Astrocyte (in vitro differentiated cells and primary cell): ENCODE measurements at regions not wholly inside any gene's neighbourhood (a gene's known extent, or its start where the extent isn't known, plus 50 kb on each side); places are given as distances from the start of the nearest gene placed in this dataset.
A peak's percentile ranks its signal among the peaks of the same experiment; 100 is the strongest.

ENCODE experiments used
- DNase-seq: peaks from one replicate; pipeline ENCODE4 v3.0.0-alpha.2; 2010; ENCODE audit warnings: low read depth
- FAIRE-seq: peaks from 2 replicates; lab custom pipeline; 2011; peaks lifted over from hg19 to GRCh38; lab: Jason Lieb, UNC
- H2AFZ ChIP-seq: 2 replicates; pipeline ENCODE4 v1.6.0; 2012; ENCODE audit warnings: low read depth, low read length, inconsistent platforms
- H3K27ac ChIP-seq: 2 replicates; pipeline ENCODE4 v1.5.1; 2011; ENCODE audit warnings: low read depth, low read length, inconsistent platforms
- H3K27me3 ChIP-seq: 2 replicates; pipeline ENCODE4 v1.6.0; 2011; ENCODE audit warnings: low read length, inconsistent platforms; ENCODE audit not compliant: insufficient read depth
- H3K36me3 ChIP-seq: 2 replicates; pipeline ENCODE4 v1.5.1; 2011; ENCODE audit warnings: low read length, inconsistent platforms; ENCODE audit not compliant: insufficient read depth
- H3K4me1 ChIP-seq: 2 replicates; pipeline ENCODE4 v1.5.1; 2011; ENCODE audit warnings: low read length, inconsistent platforms; ENCODE audit not compliant: insufficient read depth
- H3K4me2 ChIP-seq: 2 replicates; pipeline ENCODE4 v1.6.0; 2012; ENCODE audit warnings: low read length, inconsistent platforms
- H3K4me3 ChIP-seq: 2 replicates; pipeline ENCODE4 v1.5.1; 2011; ENCODE audit warnings: low read depth, mild to moderate bottlenecking, low read length, inconsistent platforms; ENCODE audit not compliant: insufficient read depth
- H3K79me2 ChIP-seq: 2 replicates; pipeline ENCODE4 v1.6.0; 2012; ENCODE audit warnings: mild to moderate bottlenecking, low read length, inconsistent platforms; ENCODE audit not compliant: insufficient read depth
- H3K9ac ChIP-seq: 2 replicates; pipeline ENCODE4 v1.6.0; 2012; ENCODE audit warnings: mild to moderate bottlenecking, low read length, inconsistent platforms
- H3K9me3 ChIP-seq: 2 replicates; pipeline ENCODE4 v1.5.1; 2012; ENCODE audit warnings: low read depth, mild to moderate bottlenecking, low read length, inconsistent platforms; ENCODE audit not compliant: insufficient read depth
- H4K20me1 ChIP-seq: 2 replicates; pipeline ENCODE4 v1.6.0; 2012; ENCODE audit warnings: low read length, inconsistent platforms; ENCODE audit not compliant: insufficient read depth
- H3K27ac Mint-ChIP-seq: one replicate; pipeline ENCODE4 v1.8.0; 2021; ENCODE audit warnings: mild to moderate bottlenecking, mixed read lengths; ENCODE audit not compliant: unreplicated experiment
- H3K27me3 Mint-ChIP-seq: one replicate; pipeline ENCODE4 v1.8.0; 2021; ENCODE audit warnings: low read depth, mixed read lengths; ENCODE audit not compliant: unreplicated experiment
- H3K36me3 Mint-ChIP-seq: one replicate; pipeline ENCODE4 v1.8.0; 2021; ENCODE audit warnings: low read depth, mixed read lengths; ENCODE audit not compliant: unreplicated experiment
- H3K4me1 Mint-ChIP-seq: one replicate; pipeline ENCODE4 v1.8.0; 2021; ENCODE audit warnings: low read depth, mixed read lengths; ENCODE audit not compliant: unreplicated experiment
- H3K4me3 Mint-ChIP-seq: one replicate; pipeline ENCODE4 v1.8.0; 2021; ENCODE audit warnings: mild to moderate bottlenecking, moderate library complexity, mixed read lengths; ENCODE audit not compliant: unreplicated experiment
- H3K9me3 Mint-ChIP-seq: one replicate; pipeline ENCODE4 v1.8.0; 2021; ENCODE audit warnings: mild to moderate bottlenecking, mixed read lengths; ENCODE audit not compliant: unreplicated experiment
- CTCF ChIP-seq: IDR thresholded peaks from 2 replicates; pipeline ENCODE4 v1.5.1; 2011; ENCODE audit warnings: low read depth, mild to moderate bottlenecking, inconsistent platforms, low read length, moderate library complexity; ENCODE audit not compliant: insufficient read depth
- EZH2 ChIP-seq: IDR thresholded peaks from 2 replicates; pipeline ENCODE4 v1.6.1; 2012; ENCODE audit warnings: mild to moderate bottlenecking, low read length, inconsistent platforms; ENCODE audit not compliant: insufficient read depth

- H3K36me3 Mint-ChIP-seq: no peaks in the 10 kb centered on the region
- Histone ChIP-seq H4K20me1 (no peaks in the 10 kb centered on the region), H2AFZ (no peak overlapping the region), H3K27me3 (no peaks in the 10 kb centered on the region), H3K9me3 (no peaks in the 10 kb centered on the region), H3K27ac (no peak overlapping the region), H3K9ac (no peak overlapping the region), H3K4me3 (no peak overlapping the region), H3K79me2 (no peaks in the 10 kb centered on the region), H3K36me3 (no peaks in the 10 kb centered on the region), H3K4me2 (no peak overlapping the region), H3K4me1 (peaks cover 3% of the 10 kb centered on the region)
- no peak overlapping the region for H3K27ac Mint-ChIP-seq
- peaks cover 3% of the 10 kb centered on the region for H3K27me3 Mint-ChIP-seq
- FAIRE-seq: no peak
- H3K4me3 Mint-ChIP-seq: no peak overlapping the region
- H3K4me1 Mint-ChIP-seq: peaks cover 4% of the 10 kb centered on the region
- TF ChIP-seq CTCF (no peak), EZH2 (no peak)
- DNase-seq: no peak
- H3K9me3 Mint-ChIP-seq: peaks cover 3% of the 10 kb centered on the region
Measured at GRCh38 chr1:200491103-200491502, 81.3 kb upstream of the ZNF281 start.

GRCh38 chr1:200490183-200490582 lies 80.3 kb upstream of the ZNF281 start:
- H3K79me2 ChIP-seq: no peaks in the 10 kb centered on the region
- H3K4me1 Mint-ChIP-seq: peaks cover 4% of the 10 kb centered on the region
- no peaks in the 10 kb centered on the region for H3K36me3 Mint-ChIP-seq
- DNase-seq: no peak
- H3K4me2 ChIP-seq: no peak overlapping the region
- H3K4me1 ChIP-seq: peaks cover 3% of the 10 kb centered on the region
- H3K27ac Mint-ChIP-seq: no peak overlapping the region
- TF ChIP-seq CTCF (no peak), EZH2 (no peak)
- H3K27me3 Mint-ChIP-seq: peaks cover 3% of the 10 kb centered on the region
- H2AFZ ChIP-seq: no peak overlapping the region
- H3K9ac ChIP-seq: no peak overlapping the region
- H3K27me3 ChIP-seq: no peaks in the 10 kb centered on the region
- no peak overlapping the region for H3K4me3 ChIP-seq
- H4K20me1 ChIP-seq: no peaks in the 10 kb centered on the region
- no peak overlapping the region for H3K27ac ChIP-seq
- no peaks in the 10 kb centered on the region for H3K36me3 ChIP-seq
- no peak overlapping the region for H3K4me3 Mint-ChIP-seq
- no peaks in the 10 kb centered on the region for H3K9me3 ChIP-seq
- H3K9me3 Mint-ChIP-seq: peaks cover 3% of the 10 kb centered on the region
- no peak for FAIRE-seq

GRCh38 chr1:200488375-200489165 lies 78.7 kb upstream of the ZNF281 start:
- peak; percentile 70 for DNase-seq
- no peaks in the 10 kb centered on the region for H3K9me3 ChIP-seq
- H4K20me1 ChIP-seq: no peaks in the 10 kb centered on the region
- H3K79me2 ChIP-seq: no peaks in the 10 kb centered on the region
- Mint-ChIP-seq H3K4me1 (peaks cover 14% of the 10 kb centered on the region), H3K36me3 (no peaks in the 10 kb centered on the region), H3K27ac (no peak overlapping the region), H3K27me3 (peaks cover 3% of the 10 kb centered on the region), H3K4me3 (no peak overlapping the region), H3K9me3 (peaks cover 3% of the 10 kb centered on the region)
- H3K27ac ChIP-seq: peak overlapping the region; percentile 23
- H3K4me1 ChIP-seq: peaks cover 9% of the 10 kb centered on the region
- peak overlapping the region; percentile 48 for H3K9ac ChIP-seq
- H2AFZ ChIP-seq: peak overlapping the region; percentile 84
- H3K36me3 ChIP-seq: no peaks in the 10 kb centered on the region
- no peaks in the 10 kb centered on the region for H3K27me3 ChIP-seq
- peak; percentile 91 for FAIRE-seq
- peak overlapping the region; percentile 73 for H3K4me2 ChIP-seq
- H3K4me3 ChIP-seq: no peak overlapping the region
- no peak for TF ChIP-seq EZH2
- TF ChIP-seq CTCF: peak; percentile 95
